Thyroid gland (tissue), 4 donors: ENCODE measurements at regions not wholly inside any gene's neighbourhood (a gene's known extent, or its start where the extent isn't known, plus 50 kb on each side); places are given as distances from the start of the nearest gene placed in this dataset.

Experiments
- POLR2A ChIP-seq, 2 donors: fragments of 450-650 bp; IDR thresholded peaks; one replicate each; pipeline ENCODE4 v1.6.1; 2017; ENCODE audit warnings: antibody characterized with exemption in 2 of 2, mild to moderate bottlenecking in 2 of 2, moderate library complexity in 1 of 2
- TF ChIP-seq, protein P1 (sequence below), 6 experiments: fragments of 200-600 bp in 3 of 6; fragments of 450-650 bp in 3 of 6; sonication (generic) in 3 of 6; IDR thresholded peaks; one replicate each; pipeline ENCODE4 v1.5.1; 2016 to 2019; ENCODE audit warnings: antibody characterized with exemption in 6 of 6, mild to moderate bottlenecking in 2 of 6, inconsistent platforms in 1 of 6, moderate library complexity in 1 of 6

DNA sequence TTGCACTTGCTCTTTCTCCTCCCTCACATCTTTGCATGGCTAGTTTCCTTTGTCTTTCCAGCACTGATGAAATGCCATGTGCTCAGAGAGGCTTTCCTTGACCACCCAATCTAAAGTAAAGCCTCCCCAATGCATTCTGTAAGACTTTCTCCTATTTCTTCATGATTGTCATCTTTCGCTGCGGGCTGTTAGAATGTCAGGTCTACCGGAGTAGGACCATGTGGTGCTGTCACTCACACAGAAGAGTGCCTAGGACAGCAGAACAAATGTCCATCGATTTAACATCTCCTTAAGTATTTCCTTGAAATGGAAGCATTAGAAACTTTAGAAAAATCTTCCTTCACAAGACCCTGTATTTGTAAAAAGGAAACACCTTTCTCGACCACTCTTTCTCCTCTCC lies 99.9 kb upstream of the TMC3 start:
- TF ChIP-seq POLR2A (IDR thresholded peaks at IDR 0.05) = no peak
- TF ChIP-seq, protein P1, sequence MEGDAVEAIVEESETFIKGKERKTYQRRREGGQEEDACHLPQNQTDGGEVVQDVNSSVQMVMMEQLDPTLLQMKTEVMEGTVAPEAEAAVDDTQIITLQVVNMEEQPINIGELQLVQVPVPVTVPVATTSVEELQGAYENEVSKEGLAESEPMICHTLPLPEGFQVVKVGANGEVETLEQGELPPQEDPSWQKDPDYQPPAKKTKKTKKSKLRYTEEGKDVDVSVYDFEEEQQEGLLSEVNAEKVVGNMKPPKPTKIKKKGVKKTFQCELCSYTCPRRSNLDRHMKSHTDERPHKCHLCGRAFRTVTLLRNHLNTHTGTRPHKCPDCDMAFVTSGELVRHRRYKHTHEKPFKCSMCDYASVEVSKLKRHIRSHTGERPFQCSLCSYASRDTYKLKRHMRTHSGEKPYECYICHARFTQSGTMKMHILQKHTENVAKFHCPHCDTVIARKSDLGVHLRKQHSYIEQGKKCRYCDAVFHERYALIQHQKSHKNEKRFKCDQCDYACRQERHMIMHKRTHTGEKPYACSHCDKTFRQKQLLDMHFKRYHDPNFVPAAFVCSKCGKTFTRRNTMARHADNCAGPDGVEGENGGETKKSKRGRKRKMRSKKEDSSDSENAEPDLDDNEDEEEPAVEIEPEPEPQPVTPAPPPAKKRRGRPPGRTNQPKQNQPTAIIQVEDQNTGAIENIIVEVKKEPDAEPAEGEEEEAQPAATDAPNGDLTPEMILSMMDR (IDR thresholded peaks at IDR 0.05) = no peak
